HL-60 (cell line): ENCODE measurements at regions not wholly inside any gene's neighbourhood (a gene's known extent, or its start where the extent isn't known, plus 50 kb on each side); places are given as distances from the start of the nearest gene placed in this dataset.

Experiments used
- DNase-seq, 2 experiments: peaks; one replicate each; pipeline ENCODE4 v3.0.0-alpha.2; 2010 to 2020; ENCODE audit warnings: low read depth in 1 of 2, low spot score in 1 of 2
- H3K27ac ChIP-seq: fragments of 250-450 bp; sonication (Bioruptor Pico); replicated peaks from 2 replicates; pipeline ENCODE4 v1.5.1; 2020; ENCODE audit warnings: mild to moderate bottlenecking, moderate library complexity
- H3K27me3 ChIP-seq: fragments of 250-450 bp; sonication (Bioruptor Pico); 2 replicates; pipeline ENCODE4 v1.5.1; 2021; ENCODE audit warnings: mild to moderate bottlenecking, moderate library complexity; ENCODE audit not compliant: insufficient read depth, poor library complexity, severe bottlenecking
- H3K4me3 ChIP-seq: replicated peaks from 2 replicates; pipeline ENCODE4 v1.5.1; 2011; ENCODE audit warnings: mild to moderate bottlenecking, control low read depth, low read length; ENCODE audit not compliant: insufficient read depth
- GABPA ChIP-seq: IDR thresholded peaks from 2 replicates; pipeline ENCODE4 v1.6.1; 2012; ENCODE audit warnings: low read depth
- POLR2AphosphoS5 ChIP-seq: IDR thresholded peaks from 2 replicates; pipeline ENCODE4 v1.6.1; 2012; ENCODE audit warnings: low read depth
- SPI1 ChIP-seq: IDR thresholded peaks from 2 replicates; pipeline ENCODE4 v1.6.1; 2012; ENCODE audit warnings: low read depth, mild to moderate bottlenecking, borderline replicate concordance
- TF ChIP-seq, protein P1 (sequence below): IDR thresholded peaks from 2 replicates; pipeline ENCODE4 v1.6.1; 2012; ENCODE audit warnings: low read depth; ENCODE audit not compliant: insufficient replicate concordance
- TF ChIP-seq, protein P2 (sequence below): IDR thresholded peaks from one replicate; pipeline ENCODE4 v1.5.1; 2011; ENCODE audit warnings: low read length, control low read depth, inconsistent platforms; ENCODE audit not compliant: insufficient read depth

GRCh38 chr6:105745464-105746129, 340.5 kb upstream of the PRDM1 start:
- no peak for DNase-seq
- TF ChIP-seq GABPA (no peak), SPI1 (no peak), POLR2AphosphoS5 (no peak)
- TF ChIP-seq, protein P1, sequence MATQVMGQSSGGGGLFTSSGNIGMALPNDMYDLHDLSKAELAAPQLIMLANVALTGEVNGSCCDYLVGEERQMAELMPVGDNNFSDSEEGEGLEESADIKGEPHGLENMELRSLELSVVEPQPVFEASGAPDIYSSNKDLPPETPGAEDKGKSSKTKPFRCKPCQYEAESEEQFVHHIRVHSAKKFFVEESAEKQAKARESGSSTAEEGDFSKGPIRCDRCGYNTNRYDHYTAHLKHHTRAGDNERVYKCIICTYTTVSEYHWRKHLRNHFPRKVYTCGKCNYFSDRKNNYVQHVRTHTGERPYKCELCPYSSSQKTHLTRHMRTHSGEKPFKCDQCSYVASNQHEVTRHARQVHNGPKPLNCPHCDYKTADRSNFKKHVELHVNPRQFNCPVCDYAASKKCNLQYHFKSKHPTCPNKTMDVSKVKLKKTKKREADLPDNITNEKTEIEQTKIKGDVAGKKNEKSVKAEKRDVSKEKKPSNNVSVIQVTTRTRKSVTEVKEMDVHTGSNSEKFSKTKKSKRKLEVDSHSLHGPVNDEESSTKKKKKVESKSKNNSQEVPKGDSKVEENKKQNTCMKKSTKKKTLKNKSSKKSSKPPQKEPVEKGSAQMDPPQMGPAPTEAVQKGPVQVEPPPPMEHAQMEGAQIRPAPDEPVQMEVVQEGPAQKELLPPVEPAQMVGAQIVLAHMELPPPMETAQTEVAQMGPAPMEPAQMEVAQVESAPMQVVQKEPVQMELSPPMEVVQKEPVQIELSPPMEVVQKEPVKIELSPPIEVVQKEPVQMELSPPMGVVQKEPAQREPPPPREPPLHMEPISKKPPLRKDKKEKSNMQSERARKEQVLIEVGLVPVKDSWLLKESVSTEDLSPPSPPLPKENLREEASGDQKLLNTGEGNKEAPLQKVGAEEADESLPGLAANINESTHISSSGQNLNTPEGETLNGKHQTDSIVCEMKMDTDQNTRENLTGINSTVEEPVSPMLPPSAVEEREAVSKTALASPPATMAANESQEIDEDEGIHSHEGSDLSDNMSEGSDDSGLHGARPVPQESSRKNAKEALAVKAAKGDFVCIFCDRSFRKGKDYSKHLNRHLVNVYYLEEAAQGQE, result no peak
- TF ChIP-seq, protein P2, sequence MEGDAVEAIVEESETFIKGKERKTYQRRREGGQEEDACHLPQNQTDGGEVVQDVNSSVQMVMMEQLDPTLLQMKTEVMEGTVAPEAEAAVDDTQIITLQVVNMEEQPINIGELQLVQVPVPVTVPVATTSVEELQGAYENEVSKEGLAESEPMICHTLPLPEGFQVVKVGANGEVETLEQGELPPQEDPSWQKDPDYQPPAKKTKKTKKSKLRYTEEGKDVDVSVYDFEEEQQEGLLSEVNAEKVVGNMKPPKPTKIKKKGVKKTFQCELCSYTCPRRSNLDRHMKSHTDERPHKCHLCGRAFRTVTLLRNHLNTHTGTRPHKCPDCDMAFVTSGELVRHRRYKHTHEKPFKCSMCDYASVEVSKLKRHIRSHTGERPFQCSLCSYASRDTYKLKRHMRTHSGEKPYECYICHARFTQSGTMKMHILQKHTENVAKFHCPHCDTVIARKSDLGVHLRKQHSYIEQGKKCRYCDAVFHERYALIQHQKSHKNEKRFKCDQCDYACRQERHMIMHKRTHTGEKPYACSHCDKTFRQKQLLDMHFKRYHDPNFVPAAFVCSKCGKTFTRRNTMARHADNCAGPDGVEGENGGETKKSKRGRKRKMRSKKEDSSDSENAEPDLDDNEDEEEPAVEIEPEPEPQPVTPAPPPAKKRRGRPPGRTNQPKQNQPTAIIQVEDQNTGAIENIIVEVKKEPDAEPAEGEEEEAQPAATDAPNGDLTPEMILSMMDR, result no peak
- no peaks in the 10 kb centered on the region for H3K27me3 ChIP-seq
- H3K4me3 ChIP-seq, result no peak overlapping the region
- H3K27ac ChIP-seq, result peak overlapping the region; percentile 41; the same call in 1 of the 2 replicates

GRCh38 chr6:105744815-105745214, 341.3 kb upstream of the PRDM1 start:
- H3K4me3 ChIP-seq, result no peak overlapping the region
- H3K27ac ChIP-seq, result no peak overlapping the region
- TF ChIP-seq, protein P2, result no peak
- no peak for TF ChIP-seq SPI1
- TF ChIP-seq GABPA, result no peak
- TF ChIP-seq, protein P1, result no peak
- no peak for TF ChIP-seq POLR2AphosphoS5
- H3K27me3 ChIP-seq, result no peaks in the 10 kb centered on the region
- no peak for DNase-seq

DNA sequence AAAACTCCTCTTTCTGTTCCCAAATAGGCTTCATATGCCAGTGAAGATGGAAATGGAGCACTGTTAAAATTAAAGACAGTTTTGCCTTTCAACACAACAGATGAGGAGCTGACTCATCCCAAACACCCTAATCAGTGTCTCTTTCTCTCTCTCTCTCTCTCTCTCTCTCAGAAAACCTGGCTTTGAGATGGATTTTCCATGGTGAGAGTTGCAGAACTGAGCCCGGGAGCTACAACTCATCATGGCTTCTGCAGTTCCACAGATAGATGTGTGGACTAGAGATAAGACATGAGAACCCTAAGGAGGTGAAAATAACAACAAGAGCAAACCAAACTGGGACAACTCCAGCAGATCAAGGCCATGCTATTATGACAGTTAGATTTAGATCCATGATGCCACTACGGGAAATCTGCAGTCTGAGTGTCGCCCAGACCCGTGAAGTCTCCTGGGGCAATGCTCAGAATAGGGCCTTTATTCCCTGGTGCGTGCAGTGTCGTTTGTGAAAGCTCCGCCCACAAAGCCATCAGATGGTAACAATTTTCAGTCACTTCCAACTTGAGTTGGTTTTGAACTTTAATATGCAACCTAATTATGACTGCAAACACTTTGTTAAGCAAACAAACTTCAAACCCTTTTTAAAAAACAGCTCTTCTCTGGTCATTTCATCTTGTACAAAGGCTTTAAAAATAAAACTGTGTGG, 338.2 kb upstream of the PREP start:
- Histone ChIP-seq H3K4me3 (no peak overlapping the region), H3K27ac (no peak overlapping the region), H3K27me3 (no peaks in the 10 kb centered on the region)
- no peak for DNase-seq
- TF ChIP-seq, protein P2, result no peak
- TF ChIP-seq, protein P1, result no peak
